A549 (cell line): ENCODE measurements at regions not wholly inside any gene's neighbourhood (a gene's known extent, or its start where the extent isn't known, plus 50 kb on each side); places are given as distances from the start of the nearest gene placed in this dataset.

Source experiments
- BHLHE40 ChIP-seq: IDR thresholded peaks from 2 replicates; pipeline ENCODE4 v1.6.1; 2012; ENCODE audit warnings: low read depth, low read length, inconsistent platforms
- CTCF ChIP-seq: fragments of >200 bp; sonication (Bioruptor Twin); formaldehyde crosslinking; IDR thresholded peaks from 3 replicates; pipeline ENCODE4 v1.5.1; 2016
- ESRRA ChIP-seq: fragments of 150-350 bp; IDR thresholded peaks from 2 replicates; pipeline ENCODE4 v1.6.1; 2014; ENCODE audit warnings: mild to moderate bottlenecking, low read length, borderline replicate concordance
- HOXA7 ChIP-seq: fragments of 250-450 bp; sonication (Bioruptor Pico); IDR thresholded peaks from 2 replicates; pipeline ENCODE4 v1.5.0; 2020; ENCODE audit warnings: mild to moderate bottlenecking, moderate library complexity
- JUNB ChIP-seq: fragments of >200 bp; sonication (Bioruptor Twin); formaldehyde crosslinking; IDR thresholded peaks from 2 replicates; pipeline ENCODE4 v1.6.1; 2016
- KDM1A ChIP-seq: fragments of 200-600 bp; sonication (generic); IDR thresholded peaks from 2 replicates; pipeline ENCODE4 v1.6.1; 2016; ENCODE audit warnings: low read depth, mild to moderate bottlenecking
- KDM5A ChIP-seq: fragments of 200-600 bp; sonication (generic); IDR thresholded peaks from 2 replicates; pipeline ENCODE4 v1.6.1; 2016; ENCODE audit warnings: antibody characterized with exemption, mild to moderate bottlenecking
- MAZ ChIP-seq: fragments of 150-350 bp; IDR thresholded peaks from 2 replicates; pipeline ENCODE4 v1.6.1; 2014; ENCODE audit warnings: antibody characterized with exemption, low read depth, low read length, borderline replicate concordance
- POLR2A ChIP-seq: IDR thresholded peaks from 2 replicates; pipeline ENCODE4 v1.6.1; 2012; ENCODE audit warnings: mild to moderate bottlenecking, low read length
- RAD21 ChIP-seq, 2 experiments: fragments of >200 bp in 1 of 2; sonication (Bioruptor Twin) in 1 of 2; formaldehyde crosslinking in 1 of 2; IDR thresholded peaks in 1 of 2; conservative IDR thresholded peaks in 1 of 2; 2 replicates in 1 of 2; 3 replicates in 1 of 2; pipeline ENCODE4 v1.6.1; 2012 to 2018; ENCODE audit warnings: inconsistent platforms in 1 of 2
- REST ChIP-seq: fragments of 200-600 bp; sonication (generic); IDR thresholded peaks from 2 replicates; pipeline ENCODE4 v1.6.1; 2016; ENCODE audit warnings: antibody characterized with exemption, mild to moderate bottlenecking, moderate library complexity
- ZC3H11A ChIP-seq: fragments of 450-650 bp; IDR thresholded peaks from 2 replicates; pipeline ENCODE4 v1.6.1; 2014; ENCODE audit warnings: antibody characterized with exemption, mild to moderate bottlenecking
- ZFP36 ChIP-seq: fragments of 450-650 bp; IDR thresholded peaks from 2 replicates; pipeline ENCODE4 v1.6.1; 2014; ENCODE audit warnings: borderline replicate concordance; ENCODE audit not compliant: partially characterized antibody
- ZNF302 ChIP-seq: fragments of 250-450 bp; sonication (Bioruptor Pico); IDR thresholded peaks from 2 replicates; pipeline ENCODE4 v1.9.0; 2021; ENCODE audit warnings: inconsistent platforms, mild to moderate bottlenecking, moderate library complexity

GRCh38 chr2:78439122-78439521, 586.4 kb upstream of the REG3G start:
- no peak for TF ChIP-seq REST
- TF ChIP-seq POLR2A, result no peak
- TF ChIP-seq KDM5A, result no peak
- TF ChIP-seq HOXA7, result no peak
- no peak for TF ChIP-seq RAD21 (conservative IDR thresholded peaks at IDR 0.05 in 1 of 2, IDR thresholded peaks at IDR 0.05 in 1 of 2)
- no peak for TF ChIP-seq CTCF
- TF ChIP-seq JUNB, result no peak
- no peak for TF ChIP-seq ZNF302 (CRISPR knock-in tag)
- TF ChIP-seq KDM1A, result no peak
- no peak for TF ChIP-seq ZC3H11A
- TF ChIP-seq MAZ, result no peak
- no peak for TF ChIP-seq ESRRA
- no peak for TF ChIP-seq BHLHE40
- no peak for TF ChIP-seq ZFP36
